ENCODE measurements at regions not wholly inside any gene's neighbourhood (a gene's known extent, or its start where the extent isn't known, plus 50 kb on each side); places are given as distances from the start of the nearest gene placed in this dataset.

DNA sequence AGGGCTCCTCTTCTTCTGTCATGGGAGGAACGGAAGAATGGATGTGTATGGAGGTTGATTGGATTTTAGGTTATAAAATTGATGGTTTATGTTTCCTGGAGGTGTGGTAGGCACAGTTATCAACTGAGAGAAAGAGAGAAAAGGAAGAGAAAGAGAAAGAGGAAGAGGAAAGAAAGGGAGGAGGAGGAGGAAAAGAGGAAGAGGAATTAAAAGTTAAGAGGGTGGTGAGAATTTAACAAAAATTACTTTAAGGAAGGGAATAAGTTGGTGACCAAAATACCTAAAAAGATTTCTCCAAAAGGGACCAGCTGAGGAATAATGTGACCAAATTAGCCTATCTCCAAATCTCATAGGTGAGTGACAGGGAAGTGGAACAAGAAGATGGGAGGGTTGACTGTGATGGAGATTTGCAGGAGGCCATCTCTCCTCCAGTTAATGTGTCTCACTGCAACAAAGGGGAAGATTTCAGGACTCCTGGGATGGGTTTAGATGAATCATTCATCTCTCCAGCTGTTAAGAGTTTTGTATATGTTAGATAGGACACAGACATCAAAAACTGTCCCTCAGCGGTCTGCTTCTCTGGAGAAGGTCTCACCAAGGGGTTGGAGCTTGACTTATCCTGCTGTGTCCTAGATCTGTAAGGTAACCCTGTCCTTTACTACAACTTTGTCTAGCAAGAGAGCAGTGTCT lies 76.0 kb upstream of the TMC1 start (continued):
- TF ChIP-seq, protein P1, sequence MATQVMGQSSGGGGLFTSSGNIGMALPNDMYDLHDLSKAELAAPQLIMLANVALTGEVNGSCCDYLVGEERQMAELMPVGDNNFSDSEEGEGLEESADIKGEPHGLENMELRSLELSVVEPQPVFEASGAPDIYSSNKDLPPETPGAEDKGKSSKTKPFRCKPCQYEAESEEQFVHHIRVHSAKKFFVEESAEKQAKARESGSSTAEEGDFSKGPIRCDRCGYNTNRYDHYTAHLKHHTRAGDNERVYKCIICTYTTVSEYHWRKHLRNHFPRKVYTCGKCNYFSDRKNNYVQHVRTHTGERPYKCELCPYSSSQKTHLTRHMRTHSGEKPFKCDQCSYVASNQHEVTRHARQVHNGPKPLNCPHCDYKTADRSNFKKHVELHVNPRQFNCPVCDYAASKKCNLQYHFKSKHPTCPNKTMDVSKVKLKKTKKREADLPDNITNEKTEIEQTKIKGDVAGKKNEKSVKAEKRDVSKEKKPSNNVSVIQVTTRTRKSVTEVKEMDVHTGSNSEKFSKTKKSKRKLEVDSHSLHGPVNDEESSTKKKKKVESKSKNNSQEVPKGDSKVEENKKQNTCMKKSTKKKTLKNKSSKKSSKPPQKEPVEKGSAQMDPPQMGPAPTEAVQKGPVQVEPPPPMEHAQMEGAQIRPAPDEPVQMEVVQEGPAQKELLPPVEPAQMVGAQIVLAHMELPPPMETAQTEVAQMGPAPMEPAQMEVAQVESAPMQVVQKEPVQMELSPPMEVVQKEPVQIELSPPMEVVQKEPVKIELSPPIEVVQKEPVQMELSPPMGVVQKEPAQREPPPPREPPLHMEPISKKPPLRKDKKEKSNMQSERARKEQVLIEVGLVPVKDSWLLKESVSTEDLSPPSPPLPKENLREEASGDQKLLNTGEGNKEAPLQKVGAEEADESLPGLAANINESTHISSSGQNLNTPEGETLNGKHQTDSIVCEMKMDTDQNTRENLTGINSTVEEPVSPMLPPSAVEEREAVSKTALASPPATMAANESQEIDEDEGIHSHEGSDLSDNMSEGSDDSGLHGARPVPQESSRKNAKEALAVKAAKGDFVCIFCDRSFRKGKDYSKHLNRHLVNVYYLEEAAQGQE (IDR thresholded peaks at IDR 0.05; ENCODE audit: unreplicated experiment), result no peak

GRCh38 chr9:72444435-72444834 lies 77.0 kb upstream of the TMC1 start:
- no peak overlapping the region for H3K4me3 Mint-ChIP-seq
- Histone ChIP-seq H3F3A (replicated peaks; ENCODE audit: low read depth) (no peaks in the 10 kb centered on the region), H3K79me2 (replicated peaks; ENCODE audit: insufficient read depth) (no peaks in the 10 kb centered on the region), H3K4me3 (no peak overlapping the region), H3K4me1 (ENCODE audit: insufficient read depth) (no peaks in the 10 kb centered on the region; the same call in 1 of the 2 replicates), H3K27me3 (ENCODE audit: insufficient read depth) (no peaks in the 10 kb centered on the region), H4K20me1 (replicated peaks; ENCODE audit: insufficient read depth) (no peaks in the 10 kb centered on the region), H3K4me2 (no peak overlapping the region), H3K27ac (ENCODE audit: low read depth) (no peak overlapping the region), H3K36me3 (ENCODE audit: insufficient read depth) (no peaks in the 10 kb centered on the region), H2AFZ (0 out of 2 replicates have a peak overlapping the region, but pooled peaks have one; percentile 6), H3K9me2 (ENCODE audit: insufficient read depth) (peaks cover 11% of the 10 kb centered on the region; the same call in 1 of the 2 replicates)
- H3K27me3 Mint-ChIP-seq (ENCODE audit: insufficient read depth, low read depth, poor library complexity), result peaks cover 4% of the 10 kb centered on the region
- no peaks in the 10 kb centered on the region for H3K9me3 Mint-ChIP-seq
- no peaks in the 10 kb centered on the region for H3K36me3 Mint-ChIP-seq (ENCODE audit: low read depth)
- H3K4me1 Mint-ChIP-seq, result peaks cover 9% of the 10 kb centered on the region
- DNase-seq (ENCODE audit: low spot score) (no peak), ATAC-seq (no peak)
- H3K27ac Mint-ChIP-seq, result no peak overlapping the region
- TF ChIP-seq CTCF (conservative IDR thresholded peaks at IDR 0.05; ENCODE audit: low read depth in 2 of 2) (no peak), NANOG (IDR thresholded peaks at IDR 0.05; ENCODE audit: borderline replicate concordance) (no peak), JUNB (IDR thresholded peaks at IDR 0.05; ENCODE audit: unreplicated experiment) (no peak), ZNF462 (CRISPR knock-in tag; IDR thresholded peaks at IDR 0.05) (no peak), POLR2AphosphoS5 (IDR thresholded peaks at IDR 0.05; ENCODE audit: low read depth) (no peak), CREB1 (CRISPR knock-in tag; IDR thresholded peaks at IDR 0.05; ENCODE audit: low read depth) (no peak), ZNF331 (CRISPR knock-in tag; IDR thresholded peaks at IDR 0.05; ENCODE audit: low read depth) (no peak), ZNF114 (CRISPR knock-in tag; IDR thresholded peaks at IDR 0.05) (no peak)
- TF ChIP-seq, protein P1 (IDR thresholded peaks at IDR 0.05; ENCODE audit: unreplicated experiment), result no peak
